ENCODE measurements at regions not wholly inside any gene's neighbourhood (a gene's known extent, or its start where the extent isn't known, plus 50 kb on each side); places are given as distances from the start of the nearest gene placed in this dataset.

DNA sequence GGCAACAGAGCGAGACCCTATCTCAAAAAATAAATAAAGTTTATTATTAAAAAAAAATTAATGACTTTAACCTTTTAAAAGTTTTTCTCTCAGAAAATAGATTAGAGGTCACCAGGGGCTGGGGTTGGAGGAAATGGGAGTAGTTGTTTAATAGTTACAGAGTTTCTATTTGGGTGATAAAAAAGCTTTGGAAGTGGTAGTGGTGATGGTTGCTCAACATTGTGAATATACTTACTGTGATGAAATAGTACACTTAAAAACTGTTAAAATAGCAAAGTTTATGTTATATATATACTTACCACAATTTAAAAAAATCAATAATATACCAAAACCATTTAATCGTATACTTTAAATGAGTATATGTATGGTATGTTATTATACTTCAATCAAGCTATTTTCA, 59.6 kb downstream of the ARL6IP4 start:
- DNase-seq, result no peak

DNA sequence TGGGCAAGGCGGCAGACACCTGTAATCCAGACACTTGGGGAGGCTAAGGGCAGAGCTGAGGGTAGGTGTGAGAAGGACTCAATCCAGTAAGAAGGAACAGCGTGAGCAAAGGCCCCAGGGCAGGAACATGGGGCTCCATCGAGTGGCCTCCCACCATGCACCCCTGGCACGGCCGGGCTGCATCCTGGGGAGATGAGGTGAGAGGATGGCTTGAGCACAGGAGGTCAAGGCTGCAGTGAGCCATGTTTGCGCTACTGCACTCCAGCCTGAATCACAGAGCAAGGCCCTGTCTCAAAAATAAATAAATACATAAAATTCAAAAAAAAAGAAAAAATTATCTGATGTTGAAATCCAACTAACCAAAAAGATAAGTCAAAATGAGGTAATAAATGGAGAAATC, 58.5 kb downstream of the ARL6IP4 start:
- DNase-seq, result no peak

DNA sequence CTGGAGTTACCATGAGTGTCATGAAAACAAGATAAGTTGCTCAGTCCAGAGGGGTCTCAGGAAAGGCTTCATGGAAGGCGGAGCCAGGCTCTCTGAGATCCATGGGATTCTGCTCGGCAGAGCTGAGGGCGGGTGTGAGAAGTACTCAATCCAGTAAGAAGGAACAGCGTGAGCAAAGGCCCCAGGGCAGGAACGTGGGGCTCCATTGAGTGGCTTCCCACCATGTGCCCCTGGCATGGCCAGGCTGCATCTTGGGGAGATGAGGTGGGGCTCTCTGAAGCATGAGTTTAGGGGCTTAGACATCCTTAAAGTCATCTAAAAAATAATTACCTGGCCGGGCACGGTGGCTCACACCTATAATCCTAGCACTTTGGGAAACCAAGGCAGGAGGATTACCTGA, 58.0 kb downstream of the ARL6IP4 start:
- peak; percentile 6 for DNase-seq

DNA sequence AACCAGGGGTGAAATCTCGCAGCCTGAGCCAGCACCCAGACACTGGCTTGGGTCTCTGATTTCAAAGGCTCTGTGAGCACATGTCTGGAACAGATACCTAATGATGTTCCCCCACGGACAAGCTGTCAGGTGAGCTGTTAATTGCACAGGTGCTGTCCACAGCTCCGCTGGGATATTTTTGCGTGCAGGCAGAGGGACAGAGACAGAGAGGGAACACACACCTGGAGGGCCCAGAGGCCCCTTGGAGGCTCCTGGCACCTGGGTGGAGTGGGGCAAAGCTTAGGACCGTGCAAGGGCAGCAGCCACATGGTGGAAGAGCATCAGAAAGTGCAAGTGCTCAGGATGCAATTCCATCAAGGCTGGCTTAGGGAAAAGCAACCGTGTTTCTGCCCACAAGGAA, 57.3 kb downstream of the ARL6IP4 start:
- no peak for DNase-seq

DNA sequence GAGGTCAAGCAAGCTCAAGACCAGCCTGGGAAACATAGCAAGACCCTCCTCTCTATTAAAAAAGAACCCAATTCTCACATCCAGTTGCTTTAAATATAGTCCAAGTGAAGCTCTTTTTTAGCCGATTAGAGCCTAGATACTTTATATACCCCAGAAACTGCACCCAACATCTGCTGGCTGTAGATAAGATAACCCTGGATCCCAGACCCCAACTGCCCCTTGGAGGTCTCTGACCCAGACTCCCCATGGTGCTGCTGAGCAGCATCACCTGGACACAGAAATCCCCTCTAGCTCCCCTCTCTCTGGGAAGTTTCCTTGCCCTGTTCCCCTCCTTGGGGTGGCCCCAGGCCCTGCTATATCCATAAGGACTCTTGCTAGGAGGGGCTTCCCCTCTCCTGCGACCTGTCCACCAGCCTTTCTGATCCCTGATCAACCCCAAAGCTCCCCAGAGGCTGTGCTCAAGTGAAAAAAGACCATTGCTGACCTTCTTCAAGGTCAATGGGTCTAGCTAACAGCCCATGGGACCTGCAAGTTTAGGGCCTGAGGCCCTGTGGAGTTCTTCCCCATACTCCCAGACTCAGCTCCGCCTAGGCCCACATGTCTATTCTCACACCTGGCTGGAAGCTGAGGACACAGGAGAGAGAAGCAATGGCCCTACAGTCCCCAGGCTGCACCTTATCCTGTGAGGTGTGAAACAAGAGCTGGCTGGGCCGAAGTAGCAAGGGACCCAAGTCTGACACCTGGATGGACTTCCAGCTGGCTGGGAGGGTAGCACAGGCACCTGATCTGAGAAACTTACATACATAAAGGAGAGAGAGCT, 56.2 kb downstream of the ARL6IP4 start:
- peak; percentile 6 for DNase-seq

DNA sequence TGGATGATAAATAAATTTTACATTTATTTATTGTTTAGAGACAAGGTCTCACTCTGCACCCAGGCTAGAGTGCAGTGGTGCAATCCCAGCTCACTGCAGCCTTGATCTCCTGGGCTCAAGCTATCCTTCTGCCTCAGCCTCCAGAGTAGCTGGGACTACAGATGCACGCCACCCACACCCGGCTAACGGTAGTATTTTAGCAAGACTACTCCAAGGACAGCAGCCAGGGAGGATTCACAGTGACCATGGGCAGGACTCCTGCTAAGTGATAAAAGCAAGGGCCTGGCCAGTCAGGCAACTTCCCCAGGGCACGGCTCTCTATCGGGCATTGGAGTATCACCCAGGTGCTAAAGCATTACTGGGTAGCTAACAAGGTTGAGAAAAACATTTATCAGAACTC, 55.4 kb downstream of the ARL6IP4 start:
- DNase-seq, result peak; percentile 13

DNA sequence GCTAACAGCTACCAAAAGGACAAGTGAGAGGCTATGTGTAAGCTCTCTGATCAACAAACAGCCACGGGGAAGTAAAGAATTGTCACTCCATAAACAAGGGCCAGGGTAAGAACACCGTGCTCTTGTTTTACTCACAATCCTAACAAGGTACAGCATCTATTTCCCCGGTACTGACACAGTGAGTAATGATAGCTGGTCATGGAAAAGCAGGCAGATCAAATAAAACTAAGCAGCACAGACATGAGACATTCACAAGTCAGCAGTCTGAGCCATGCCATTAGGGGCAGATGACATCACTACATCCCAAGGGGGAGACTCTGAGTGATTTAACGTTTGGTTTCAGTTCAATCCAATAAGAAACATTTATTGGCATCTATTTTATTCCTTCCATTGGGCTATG, 54.4 kb downstream of the ARL6IP4 start:
- no peak for DNase-seq

DNA sequence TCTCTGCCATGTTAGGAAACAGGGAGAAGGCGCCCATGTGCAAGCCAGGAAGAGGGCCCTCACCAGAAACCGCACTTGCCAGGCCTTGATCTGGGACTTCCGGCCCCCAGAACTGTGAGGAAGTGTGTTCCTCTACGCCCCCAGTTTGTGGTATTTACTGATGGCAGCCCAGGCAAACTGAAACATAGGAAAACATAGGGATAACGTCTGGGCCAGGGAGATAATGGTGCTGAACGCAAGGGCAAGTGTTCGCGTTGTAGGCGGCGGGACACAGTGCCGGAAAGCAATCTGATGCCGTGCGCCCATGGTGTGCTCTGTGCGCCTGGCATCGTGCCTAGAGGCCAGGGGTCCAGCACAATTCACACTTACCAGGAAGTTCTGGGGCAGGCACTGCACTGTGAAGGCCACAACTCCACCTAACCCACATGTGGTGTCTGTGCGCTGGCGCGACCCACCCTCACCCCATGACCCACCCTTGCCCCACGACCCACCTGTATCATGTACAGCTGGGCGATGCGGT, 53.6 kb downstream of the ARL6IP4 start:
- no peak for DNase-seq

DNA sequence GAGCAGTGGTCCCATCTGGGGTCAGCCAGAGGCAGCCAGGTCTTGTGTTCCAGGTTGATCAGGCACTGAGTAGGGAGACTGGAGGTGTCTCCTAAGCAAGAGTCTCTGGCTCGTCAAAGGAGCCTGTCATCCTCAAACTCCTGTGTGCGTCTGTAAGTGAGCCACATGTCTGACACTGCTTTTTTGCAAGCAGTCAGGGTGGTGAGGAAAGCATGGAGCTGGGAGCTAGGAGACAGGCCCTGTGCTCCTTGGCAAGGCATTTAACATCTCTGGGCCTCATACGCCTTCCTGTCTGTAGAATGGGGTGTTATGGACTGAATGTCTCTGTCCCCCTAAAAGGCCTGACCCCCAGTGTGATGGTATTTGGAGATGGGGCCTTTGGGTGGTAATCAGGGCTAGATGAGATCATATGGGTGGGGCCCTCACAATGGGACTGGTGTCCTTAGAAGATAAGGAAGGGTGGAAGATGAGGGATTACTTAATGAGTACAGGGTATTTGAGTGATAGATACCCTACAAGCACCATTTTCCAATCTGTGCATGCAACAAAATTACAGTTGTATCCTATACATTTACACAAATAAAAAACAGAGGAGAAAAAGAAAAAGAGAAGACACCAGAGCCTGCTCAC, 53.0 kb downstream of the ARL6IP4 start:
- DNase-seq, result no peak

DNA sequence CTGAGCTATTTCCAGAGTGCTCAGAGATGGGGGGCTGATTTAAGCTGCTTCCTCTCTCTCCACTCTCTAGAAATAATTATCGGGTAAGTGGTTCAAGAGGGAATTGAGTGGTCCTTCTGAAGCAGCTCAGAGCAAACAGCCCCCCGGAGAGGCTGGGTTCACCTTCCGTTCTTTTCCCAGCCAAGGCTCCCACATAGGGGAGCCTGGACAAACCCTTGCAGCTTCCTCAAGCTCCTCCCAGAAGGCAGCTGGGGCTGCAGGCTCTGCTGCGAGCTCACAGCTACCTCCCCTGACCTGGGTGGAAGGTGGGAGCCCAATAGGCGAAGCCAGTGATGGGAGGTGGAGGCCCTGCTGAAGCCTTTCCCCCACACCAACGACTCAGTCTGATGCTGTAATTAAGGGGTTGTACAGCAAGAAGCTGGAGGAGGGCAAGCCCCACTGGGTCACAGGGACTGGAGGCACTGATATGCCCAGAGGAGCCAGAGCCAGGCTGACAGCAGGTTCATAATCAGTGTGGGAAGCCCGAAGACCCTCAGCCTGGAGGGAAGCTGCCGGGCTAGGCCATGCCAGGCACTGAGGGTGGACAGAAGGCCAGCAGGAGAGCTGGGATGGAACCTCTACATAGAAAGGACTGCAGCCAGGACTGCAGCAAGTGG, 52.4 kb downstream of the ARL6IP4 start:
- no peak for DNase-seq
